ENCODE measurements at regions not wholly inside any gene's neighbourhood (a gene's known extent, or its start where the extent isn't known, plus 50 kb on each side); places are given as distances from the start of the nearest gene placed in this dataset.
"Not testable (repeated sequence)": the region's sequence is repeated elsewhere in the genome, so short reads cannot be mapped to it uniquely, and the experiment has no call there.

DNA sequence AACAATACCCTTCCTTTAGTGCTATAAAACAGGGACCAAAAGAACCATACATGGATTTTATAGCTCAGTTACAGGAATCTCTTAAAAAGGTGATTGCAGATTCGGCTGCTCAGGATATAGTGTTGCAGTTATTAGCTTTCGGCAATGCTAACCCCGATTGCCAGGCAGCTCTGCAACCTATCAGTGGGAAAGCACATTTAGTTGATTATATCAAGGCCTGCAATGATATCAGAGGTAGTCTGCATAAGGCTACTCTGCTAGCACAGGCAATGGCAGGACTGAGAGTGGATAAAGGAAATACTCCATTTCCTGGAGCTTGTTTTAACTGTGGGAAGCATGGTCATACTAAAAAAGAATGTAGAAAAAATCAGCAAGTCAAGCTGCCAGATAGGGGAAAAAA, 327.7 kb downstream of the REEP3 start:
- DNase-seq (ENCODE audit: low read depth in 2 of 2): not testable (repeated sequence)

DNA sequence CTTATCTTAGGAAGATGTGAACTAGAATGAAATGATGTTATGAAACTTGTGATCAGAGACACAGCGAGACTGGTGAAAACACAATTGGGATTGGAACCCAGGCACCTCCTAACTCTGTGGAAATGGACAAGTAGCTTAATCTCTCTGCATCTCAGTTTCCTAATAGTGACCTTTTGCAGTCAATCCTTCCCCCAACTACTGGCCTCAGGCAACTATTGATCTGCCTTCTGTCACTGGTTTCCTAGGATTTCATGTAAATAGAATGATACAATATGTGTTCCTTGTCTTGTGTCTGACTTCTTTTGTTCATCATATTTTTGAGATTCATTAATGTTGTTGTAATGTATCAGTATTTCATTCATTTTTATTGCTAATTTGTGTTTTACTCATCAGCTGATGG, 341.7 kb downstream of the REEP3 start:
- no peak for DNase-seq (ENCODE audit: low read depth in 2 of 2)

GRCh38 chr10:63865210-63865609, 344.0 kb downstream of the REEP3 start:
- DNase-seq (ENCODE audit: low read depth in 2 of 2): no peak

- no peak for DNase-seq (ENCODE audit: low read depth in 2 of 2)
These were observed 345.0 kb downstream of the REEP3 start for GRCh38 chr10:63866075-63866746.

- no peak for DNase-seq (ENCODE audit: low read depth in 2 of 2)
These were observed 345.5 kb downstream of the REEP3 start for GRCh38 chr10:63866747-63867140.

DNA sequence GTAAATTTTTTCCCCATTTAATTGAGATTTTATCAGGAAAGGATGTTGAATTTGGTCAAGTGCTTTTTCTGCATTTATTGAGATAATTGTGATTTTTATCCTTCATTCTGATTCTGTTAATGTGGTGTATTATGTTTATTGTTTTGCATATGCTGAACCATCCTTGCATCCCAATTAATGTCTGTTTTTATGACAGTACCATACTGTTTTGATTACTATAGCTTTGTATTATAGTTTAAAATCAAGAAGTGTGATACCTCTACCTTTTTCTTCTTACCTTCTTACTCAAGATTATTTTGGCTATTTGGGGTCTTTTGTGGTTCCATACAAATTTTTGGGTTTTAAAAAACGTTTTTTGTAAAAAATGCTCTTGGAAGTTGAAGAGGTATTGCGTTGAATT, 357.2 kb downstream of the REEP3 start:
- no peak for DNase-seq (ENCODE audit: low read depth in 2 of 2)

DNA sequence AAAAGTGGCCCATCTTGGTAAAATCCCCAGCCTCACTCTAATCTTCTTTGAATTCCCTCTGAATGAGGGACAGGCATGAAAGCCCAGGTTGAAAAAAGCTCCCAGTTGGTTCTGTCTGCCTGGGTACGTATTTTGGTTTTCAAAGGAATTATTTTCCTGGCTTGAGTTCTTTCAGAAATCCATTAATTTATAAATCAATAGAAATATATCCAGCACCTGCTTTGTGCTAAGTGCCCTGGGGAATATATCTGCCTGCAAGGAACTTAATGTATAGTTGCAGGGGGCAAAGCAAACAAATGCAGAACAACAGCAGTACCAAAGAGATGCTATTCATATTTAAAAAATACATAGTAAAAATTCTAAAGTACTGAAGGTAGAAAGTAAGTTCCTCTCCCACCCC, 362.7 kb downstream of the REEP3 start:
- DNase-seq (ENCODE audit: low read depth in 2 of 2): no peak

- no peak for DNase-seq (ENCODE audit: low read depth in 2 of 2)
These were observed 363.2 kb downstream of the REEP3 start for GRCh38 chr10:63884426-63884825.

DNA sequence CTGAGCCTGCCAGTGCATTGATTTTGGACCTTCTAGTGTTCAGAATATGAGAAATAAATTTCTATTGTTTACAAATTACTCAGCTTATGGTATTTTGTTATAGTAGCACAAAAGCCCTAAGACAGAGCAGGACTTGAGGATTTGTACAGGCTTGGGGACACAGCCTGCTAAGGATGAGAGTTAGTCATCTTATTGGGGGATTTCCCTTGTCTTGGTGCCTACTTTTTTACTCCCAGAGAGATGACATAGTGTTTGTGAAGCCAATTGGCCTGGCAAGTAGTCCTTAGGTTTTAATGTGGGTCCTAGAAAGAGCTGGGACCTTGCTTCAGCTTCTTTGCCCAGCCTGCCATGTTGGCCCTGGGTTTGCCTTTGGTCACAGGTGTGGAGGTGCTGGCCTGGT, 364.0 kb downstream of the REEP3 start:
- no peak for DNase-seq (ENCODE audit: low read depth in 2 of 2)

- DNase-seq (ENCODE audit: low read depth in 2 of 2): no peak
These were observed 365.3 kb downstream of the REEP3 start for GRCh38 chr10:63886281-63887022.

- DNase-seq (ENCODE audit: low read depth in 2 of 2): no peak
These were observed 365.9 kb downstream of the REEP3 start for GRCh38 chr10:63887023-63887589.

GRCh38 chr10:63887600-63888370, 366.6 kb downstream of the REEP3 start:
- no peak for DNase-seq (ENCODE audit: low read depth in 2 of 2)

- no peak for DNase-seq (ENCODE audit: low read depth in 2 of 2)
These were observed 368.6 kb downstream of the REEP3 start for GRCh38 chr10:63889803-63890202.

GRCh38 chr10:63896992-63897391, 375.8 kb downstream of the REEP3 start:
- DNase-seq (ENCODE audit: low read depth in 2 of 2): no peak

DNA sequence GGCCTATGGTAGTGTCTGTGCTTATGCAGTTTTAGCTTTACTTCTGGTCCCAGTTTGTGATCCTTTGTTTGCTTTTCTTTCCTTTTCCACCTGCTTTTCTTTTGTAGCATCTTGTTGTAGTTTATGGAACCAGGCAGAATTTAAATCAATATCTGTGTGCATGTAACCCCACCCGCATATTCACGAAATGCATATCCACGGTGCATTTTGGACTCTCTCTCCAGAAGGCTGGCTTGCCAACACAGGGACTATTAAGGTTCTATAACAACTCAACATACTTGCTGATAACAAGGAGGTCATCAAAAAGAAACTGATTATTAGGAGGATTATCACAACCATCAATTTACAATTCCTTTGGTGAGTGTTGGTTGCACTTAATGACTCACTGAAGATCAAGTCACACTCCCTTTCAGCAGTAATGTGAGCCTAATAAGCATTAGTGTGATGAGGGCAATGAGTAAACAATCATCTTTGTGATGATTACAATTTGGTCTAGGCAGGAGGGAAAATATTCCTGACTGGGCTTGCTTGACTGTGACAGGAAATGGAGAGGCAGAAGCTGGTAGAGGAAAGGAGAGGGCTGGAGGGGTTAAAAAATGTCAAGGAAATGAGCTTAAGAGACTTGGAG, 378.6 kb downstream of the REEP3 start:
- DNase-seq (ENCODE audit: low read depth in 2 of 2): no peak

DNA sequence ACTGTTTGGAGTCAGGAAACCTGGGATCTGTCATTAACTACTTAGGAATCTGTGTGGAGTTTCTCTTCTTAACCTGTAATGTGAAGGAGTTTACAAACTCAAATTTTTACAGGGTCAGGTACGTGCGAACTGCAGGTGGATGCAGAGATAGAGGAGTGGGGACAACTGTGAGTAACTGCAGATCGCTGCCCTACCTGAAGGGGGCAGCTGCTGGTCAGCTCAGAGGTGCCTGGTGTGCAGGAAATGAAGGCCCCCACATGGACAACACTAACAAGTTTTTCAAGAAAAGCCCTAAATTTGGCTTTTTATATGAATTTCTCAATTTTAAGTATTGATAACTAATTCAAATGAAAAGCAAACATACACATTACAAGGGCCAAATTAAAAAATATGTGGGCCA, 380.0 kb downstream of the REEP3 start:
- no peak for DNase-seq (ENCODE audit: low read depth in 2 of 2)

- DNase-seq (ENCODE audit: low read depth in 2 of 2): no peak
These were observed 380.7 kb downstream of the REEP3 start for GRCh38 chr10:63901881-63902280.

DNA sequence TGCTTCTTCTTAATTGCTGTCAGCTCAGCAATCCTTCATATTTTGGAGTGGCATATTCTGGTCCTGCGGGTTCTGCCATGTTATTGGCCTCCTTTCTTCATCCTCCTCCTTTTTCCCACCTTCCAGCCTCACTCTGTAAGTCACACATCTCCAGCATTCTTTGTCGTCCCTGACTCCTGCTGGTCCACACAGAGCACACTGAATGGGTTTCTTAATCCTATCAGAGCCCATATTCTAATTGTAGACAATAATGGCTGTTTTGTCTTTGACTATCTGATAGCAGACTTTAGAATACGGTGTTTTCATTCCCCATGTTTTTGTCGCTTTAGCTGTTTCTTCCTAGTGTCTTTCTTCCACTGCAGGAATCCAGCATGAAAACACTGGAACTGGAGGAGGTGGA, 389.6 kb downstream of the REEP3 start:
- DNase-seq (ENCODE audit: low read depth in 2 of 2): no peak

GRCh38 chr10:63915240-63915639, 394.0 kb downstream of the REEP3 start:
- no peak for DNase-seq (ENCODE audit: low read depth in 2 of 2)

DNA sequence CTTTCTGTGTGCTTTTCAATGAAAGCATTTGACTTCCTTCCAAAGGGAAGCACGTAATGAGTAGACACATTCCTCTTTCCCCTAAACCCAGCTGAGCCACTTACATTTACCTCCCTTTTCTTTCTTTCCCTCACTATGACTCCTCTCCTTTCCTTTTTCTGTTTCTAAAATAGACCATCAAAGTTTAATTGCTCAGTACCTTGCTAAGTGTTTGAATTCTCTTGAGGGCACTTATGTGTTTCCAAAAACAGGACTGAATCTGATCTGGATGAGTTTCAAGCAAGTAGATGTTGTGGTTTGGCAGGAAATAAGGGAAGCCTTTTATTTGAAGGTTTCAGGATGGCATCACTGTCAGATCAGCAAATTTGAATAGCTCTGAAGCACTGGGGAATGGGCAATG, 396.2 kb downstream of the REEP3 start:
- DNase-seq (ENCODE audit: low read depth in 2 of 2): no peak

DNA sequence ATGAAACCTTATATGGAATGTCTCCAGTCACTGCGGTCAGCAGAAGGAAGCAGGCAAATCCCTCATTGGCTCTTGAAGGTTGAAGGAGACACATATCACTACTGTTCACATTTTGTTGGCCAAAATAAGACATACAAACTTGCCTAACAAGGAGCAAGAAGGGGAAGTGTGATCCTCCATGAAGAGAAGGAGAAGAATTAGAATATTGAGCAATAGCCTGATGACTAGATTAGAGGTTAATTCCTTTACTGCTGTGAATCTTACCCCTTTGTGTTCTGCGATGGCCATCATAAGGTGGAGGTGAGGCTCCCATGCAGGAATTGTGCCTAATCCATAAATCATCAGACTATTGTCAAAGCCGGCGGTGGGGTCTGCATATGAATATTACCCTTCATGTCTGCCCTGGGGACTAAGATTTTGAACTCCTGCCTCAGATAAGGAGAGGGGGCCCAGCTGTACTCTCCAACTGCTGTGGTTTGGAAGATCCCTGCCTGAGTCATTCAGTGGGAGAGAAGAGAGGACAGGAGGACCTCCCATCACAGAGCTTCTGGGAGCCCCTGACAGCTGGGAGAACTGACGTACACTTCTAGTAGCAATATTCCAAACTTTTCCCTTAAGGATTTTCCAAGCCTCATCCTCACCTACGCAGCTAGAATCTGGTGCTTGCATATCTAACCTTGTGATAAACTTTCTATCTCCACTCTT, 398.5 kb downstream of the REEP3 start:
- DNase-seq (ENCODE audit: low read depth in 2 of 2): no peak

All from stimulated activated CD8-positive, alpha-beta memory T cell treated with anti-CD3 and anti-CD28 coated beads, Interleukin-7, amount 100 ng/mL, for 1 hour (primary cell).